ENCODE measurements at regions not wholly inside any gene's neighbourhood (a gene's known extent, or its start where the extent isn't known, plus 50 kb on each side); places are given as distances from the start of the nearest gene placed in this dataset.

GRCh38 chr12:114287821-114288525 is 118.0 kb downstream of the TBX5 start:
- no peak for TF ChIP-seq CTCF (IDR thresholded peaks at IDR 0.05; ENCODE audit: low read depth, low read length, missing control alignments)
- DNase-seq (ENCODE audit: extremely low read depth, low read depth) = no peak
- H3K4me3 ChIP-seq (replicated peaks; ENCODE audit: low read depth, low read length) = no peak overlapping the region

- TF ChIP-seq CTCF (IDR thresholded peaks at IDR 0.05; ENCODE audit: low read depth, low read length, missing control alignments) = no peak
- H3K4me3 ChIP-seq (replicated peaks; ENCODE audit: low read depth, low read length) = no peak overlapping the region
- no peak for DNase-seq (ENCODE audit: extremely low read depth, low read depth)
Measured at GRCh38 chr12:114286145-114286544, 119.8 kb downstream of the TBX5 start.

- no peak for TF ChIP-seq CTCF (IDR thresholded peaks at IDR 0.05; ENCODE audit: low read depth, low read length, missing control alignments)
- no peak for DNase-seq (ENCODE audit: extremely low read depth, low read depth)
- no peak overlapping the region for H3K4me3 ChIP-seq (replicated peaks; ENCODE audit: low read depth, low read length)
Measured at GRCh38 chr12:114285554-114285953, 120.4 kb downstream of the TBX5 start.

GRCh38 chr12:114284041-114284440 is 121.9 kb downstream of the TBX5 start:
- no peak for TF ChIP-seq CTCF (IDR thresholded peaks at IDR 0.05; ENCODE audit: low read depth, low read length, missing control alignments)
- H3K4me3 ChIP-seq (replicated peaks; ENCODE audit: low read depth, low read length) = no peak overlapping the region
- DNase-seq (ENCODE audit: extremely low read depth, low read depth) = no peak

DNA sequence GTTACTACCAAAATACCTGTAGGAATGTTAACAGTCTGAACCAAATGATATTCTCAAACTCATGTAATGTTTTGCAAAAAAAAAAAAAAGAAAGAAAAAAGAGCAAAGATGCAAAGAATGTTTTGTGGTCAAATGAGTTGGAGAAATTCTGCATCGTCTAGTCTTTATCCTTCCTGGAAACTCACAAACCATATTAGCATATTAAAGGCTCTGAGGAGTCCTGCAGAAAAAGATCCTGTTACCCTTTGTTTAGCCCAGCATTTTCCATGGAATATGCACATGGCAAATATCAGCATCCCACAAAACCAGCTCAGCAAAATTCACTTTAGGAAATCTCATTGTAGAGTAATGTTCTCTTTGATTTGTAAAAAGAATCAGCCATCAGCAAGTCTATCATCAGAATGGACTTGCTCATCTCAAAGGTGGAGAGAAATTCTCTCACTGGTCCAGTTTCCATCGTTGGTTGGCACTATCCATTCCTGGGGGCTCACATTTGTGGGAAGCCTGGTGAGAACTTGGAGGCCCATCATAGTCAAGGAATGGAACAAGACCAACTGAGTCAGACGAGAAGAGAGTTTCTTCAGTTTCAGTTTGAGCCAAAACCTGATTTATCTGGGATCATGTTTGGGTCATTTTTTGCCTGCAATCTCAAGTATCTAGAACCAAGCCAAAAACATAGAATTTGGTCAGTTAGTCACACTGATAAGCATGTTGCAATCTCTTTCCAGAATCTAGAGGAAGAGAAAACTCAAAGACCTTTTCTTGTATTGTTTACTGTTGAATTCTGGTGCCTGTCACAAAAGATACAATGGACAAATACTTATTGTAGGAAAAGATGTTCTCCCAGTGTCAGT is 129.8 kb downstream of the TBX5 start:
- TF ChIP-seq CTCF (IDR thresholded peaks at IDR 0.05; ENCODE audit: low read depth, low read length, missing control alignments) = no peak
- DNase-seq (ENCODE audit: extremely low read depth, low read depth) = no peak
- no peak overlapping the region for H3K4me3 ChIP-seq (replicated peaks; ENCODE audit: low read depth, low read length)

DNA sequence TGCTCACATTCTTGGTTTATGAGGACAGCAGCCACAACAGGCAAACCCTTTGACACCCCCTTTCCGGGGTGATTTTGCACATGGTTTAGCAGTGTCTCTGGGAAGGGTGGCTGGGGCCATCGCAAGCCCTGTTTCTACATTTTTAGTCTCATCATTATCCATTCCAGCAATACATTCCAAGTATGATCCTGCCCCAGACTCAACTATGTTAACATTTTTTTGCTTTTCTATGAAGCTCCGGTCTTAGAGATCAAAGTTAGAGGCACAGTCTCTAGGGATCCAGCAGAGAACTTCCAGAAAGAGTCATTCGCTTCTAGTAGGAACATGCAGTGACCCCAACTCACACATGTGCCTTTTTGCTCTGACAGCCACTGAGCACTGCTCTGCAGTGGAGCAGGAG is 130.9 kb downstream of the TBX5 start:
- no peak for DNase-seq (ENCODE audit: extremely low read depth, low read depth)
- H3K4me3 ChIP-seq (replicated peaks; ENCODE audit: low read depth, low read length) = no peak overlapping the region
- no peak for TF ChIP-seq CTCF (IDR thresholded peaks at IDR 0.05; ENCODE audit: low read depth, low read length, missing control alignments)

All from HFF-Myc (cell line).